Spinal cord (tissue), 9 donors: ENCODE measurements at regions not wholly inside any gene's neighbourhood (a gene's known extent, or its start where the extent isn't known, plus 50 kb on each side); places are given as distances from the start of the nearest gene placed in this dataset.

Experiments
- DNase-seq, 6 donors: peaks; one replicate each; pipeline versions ENCODE4 v3.0.0 to v3.0.0-alpha.2; 2013 to 2015; ENCODE audit warnings: low spot score in 6 of 6, low read depth in 4 of 6
- H3K27ac ChIP-seq: one replicate; pipeline ENCODE4 v1.5.1; 2013; ENCODE audit warnings: low read depth, low read length, control low read depth
- H3K27me3 ChIP-seq: one replicate; pipeline ENCODE4 v1.6.1; 2013; ENCODE audit warnings: low read length; ENCODE audit not compliant: control insufficient read depth, insufficient read depth
- H3K36me3 ChIP-seq: one replicate; pipeline ENCODE4 v1.6.1; 2013; ENCODE audit warnings: low read length; ENCODE audit not compliant: control insufficient read depth, insufficient read depth
- H3K4me1 ChIP-seq: one replicate; pipeline ENCODE4 v1.6.1; 2013; ENCODE audit warnings: low read length; ENCODE audit not compliant: control insufficient read depth, insufficient read depth
- H3K4me3 ChIP-seq: one replicate; pipeline ENCODE4 v1.5.1; 2013; ENCODE audit warnings: low read depth, low read length, control low read depth
- H3K9me3 ChIP-seq: one replicate; pipeline ENCODE4 v1.6.1; 2013; ENCODE audit warnings: low read length; ENCODE audit not compliant: control insufficient read depth, insufficient read depth
- WGBS: methylation state at CpG from one replicate; pipeline ENCODE4 v1.1.5; 2013; ENCODE audit warnings: missing lambda C conversion rate; ENCODE audit not compliant: insufficient coverage; 5-methylcytosine and 5-hydroxymethylcytosine counted together
- donor health status: healthy.

DNA sequence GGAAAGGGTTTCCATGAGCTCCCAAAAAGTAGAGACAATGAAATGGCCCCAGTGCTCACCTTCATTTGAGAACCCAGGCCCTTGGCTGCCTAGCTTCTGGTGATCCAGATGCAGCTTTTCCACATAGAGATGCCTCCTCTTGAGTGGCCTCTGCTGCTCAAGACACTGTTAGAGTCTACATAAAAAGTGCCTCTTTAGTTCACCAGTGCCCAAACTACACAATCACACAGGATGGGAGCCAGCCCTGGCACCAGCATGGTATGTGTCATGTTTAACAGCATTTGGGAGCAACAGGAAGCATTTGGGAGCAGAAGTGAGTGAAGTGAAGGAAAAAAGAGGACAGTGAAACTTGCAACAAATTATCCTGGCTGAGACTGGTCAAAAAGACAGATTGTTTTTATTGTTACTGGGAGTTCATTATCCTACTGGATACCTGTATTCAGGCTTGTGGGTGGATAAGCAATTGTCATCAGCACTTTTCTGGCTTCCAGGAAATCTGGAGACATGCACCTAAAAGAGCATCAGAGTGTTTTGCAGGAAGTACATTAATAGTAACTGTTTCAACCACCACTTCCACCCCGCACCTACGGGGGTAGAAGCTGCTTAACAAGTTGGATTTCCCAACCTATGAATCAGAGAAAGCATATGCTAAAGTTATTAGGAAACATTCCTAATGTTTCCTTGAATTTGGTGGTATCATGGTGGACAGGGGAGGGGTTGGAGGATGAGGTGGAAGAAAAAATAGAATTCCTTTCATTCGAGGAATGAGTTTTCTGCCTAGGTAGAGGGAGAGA, 416.2 kb downstream of the IGSF11 start:
- H3K4me3 ChIP-seq, result no peak overlapping the region
- no peaks in the 10 kb centered on the region for H3K36me3 ChIP-seq
- no peaks in the 10 kb centered on the region for H3K9me3 ChIP-seq
- DNase-seq, result no peak
- H3K4me1 ChIP-seq, result no peaks in the 10 kb centered on the region
- no peak overlapping the region for H3K27ac ChIP-seq
- 13% methylated on average over 1 of the region's 3 CpGs for WGBS
- no peaks in the 10 kb centered on the region for H3K27me3 ChIP-seq

- H3K27me3 ChIP-seq, result no peaks in the 10 kb centered on the region
- H3K4me1 ChIP-seq, result no peaks in the 10 kb centered on the region
- H3K27ac ChIP-seq, result no peak overlapping the region
- 52% methylated on average over 3 of the region's 3 CpGs for WGBS
- no peak overlapping the region for H3K4me3 ChIP-seq
- no peaks in the 10 kb centered on the region for H3K9me3 ChIP-seq
- no peaks in the 10 kb centered on the region for H3K36me3 ChIP-seq
- no peak for DNase-seq
These were observed 408.2 kb downstream of the IGSF11 start for GRCh38 chr3:118626453-118626852.

GRCh38 chr3:118628704-118629341, 405.8 kb downstream of the IGSF11 start:
- H3K27ac ChIP-seq, result no peak overlapping the region
- no peaks in the 10 kb centered on the region for H3K4me1 ChIP-seq
- H3K36me3 ChIP-seq, result no peaks in the 10 kb centered on the region
- peak; percentile 83 to 98 (median 86) for DNase-seq
- WGBS, result 0% methylated on average over 4 of the region's 8 CpGs
- no peaks in the 10 kb centered on the region for H3K9me3 ChIP-seq
- H3K27me3 ChIP-seq, result no peaks in the 10 kb centered on the region
- H3K4me3 ChIP-seq, result no peak overlapping the region

- no peak for DNase-seq
- 67% methylated on average over 1 of the region's 2 CpGs for WGBS
These were observed 404.8 kb downstream of the IGSF11 start for GRCh38 chr3:118629821-118630220.

DNA sequence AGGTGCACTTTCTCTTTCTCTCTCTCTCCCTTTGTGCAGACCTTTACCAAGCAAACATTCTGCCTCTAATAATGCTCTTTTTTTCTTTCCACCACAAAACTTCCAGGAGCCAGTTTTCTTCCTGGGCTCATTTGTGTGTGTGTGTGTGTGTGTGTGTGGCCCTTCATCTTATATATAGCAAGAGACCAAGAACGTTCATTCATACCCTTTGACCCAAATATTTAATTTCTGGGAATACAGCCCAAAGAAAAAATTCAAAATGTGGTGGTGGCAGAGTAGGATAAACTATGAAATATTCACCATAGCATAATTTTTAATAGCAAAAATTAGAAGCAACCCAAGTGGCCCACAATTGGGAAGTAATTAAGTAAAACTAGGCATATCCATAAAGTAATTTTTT, 398.9 kb downstream of the IGSF11 start:
- H3K36me3 ChIP-seq, result no peaks in the 10 kb centered on the region
- no peak for DNase-seq
- no peaks in the 10 kb centered on the region for H3K9me3 ChIP-seq
- no peak overlapping the region for H3K4me3 ChIP-seq
- no peaks in the 10 kb centered on the region for H3K27me3 ChIP-seq
- H3K4me1 ChIP-seq, result no peaks in the 10 kb centered on the region
- H3K27ac ChIP-seq, result no peak overlapping the region
- no CpG with 5 or more reads among the region's 1 CpG for WGBS

More at GRCh38 chr3:118629821-118630220, 404.8 kb downstream of the IGSF11 start:
- Histone ChIP-seq H3K36me3 (no peaks in the 10 kb centered on the region), H3K4me1 (no peaks in the 10 kb centered on the region), H3K4me3 (no peak overlapping the region), H3K9me3 (no peaks in the 10 kb centered on the region), H3K27ac (no peak overlapping the region), H3K27me3 (no peaks in the 10 kb centered on the region)

DNA sequence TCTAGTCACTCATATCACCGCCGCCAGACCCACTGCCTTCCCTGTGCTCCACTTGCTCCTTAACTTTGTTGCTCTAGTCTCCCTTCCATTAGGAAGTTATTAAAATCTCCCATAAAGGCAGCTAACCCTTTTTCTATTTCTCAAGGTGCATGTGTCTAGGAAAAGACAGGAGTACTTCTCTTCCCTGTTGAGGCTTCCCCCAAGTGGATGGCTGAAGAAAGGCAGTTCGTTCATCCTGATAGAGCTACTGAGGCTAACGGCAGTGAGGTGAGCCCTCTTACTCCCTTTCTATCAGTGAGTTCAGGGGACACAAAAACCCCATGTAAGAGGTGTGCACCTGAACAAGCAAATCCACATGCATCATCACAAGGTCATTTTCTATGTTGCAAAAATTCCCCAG, 397.8 kb downstream of the IGSF11 start:
- Histone ChIP-seq H3K36me3 (no peaks in the 10 kb centered on the region), H3K27me3 (no peaks in the 10 kb centered on the region), H3K4me3 (no peak overlapping the region), H3K27ac (no peak overlapping the region), H3K9me3 (no peaks in the 10 kb centered on the region), H3K4me1 (peaks cover 4% of the 10 kb centered on the region)
- WGBS, result 88% methylated on average over 2 of the region's 4 CpGs
- DNase-seq, result peak in 1 of 6 donors; percentile 52

- Histone ChIP-seq H3K4me1 (peaks cover 4% of the 10 kb centered on the region), H3K27ac (no peak overlapping the region), H3K36me3 (no peaks in the 10 kb centered on the region), H3K27me3 (no peaks in the 10 kb centered on the region), H3K4me3 (no peak overlapping the region), H3K9me3 (no peaks in the 10 kb centered on the region)
- peak in 1 of 6 donors; percentile 44 for DNase-seq
- WGBS, result 91% methylated on average over 7 of the region's 9 CpGs
These were observed 396.8 kb downstream of the IGSF11 start for GRCh38 chr3:118637846-118638245.

- Histone ChIP-seq H3K27me3 (no peaks in the 10 kb centered on the region), H3K36me3 (no peaks in the 10 kb centered on the region), H3K4me1 (peaks cover 4% of the 10 kb centered on the region), H3K27ac (no peak overlapping the region), H3K4me3 (no peak overlapping the region), H3K9me3 (no peaks in the 10 kb centered on the region)
- peak; percentile 56 to 99 (median 81) for DNase-seq
- WGBS, result 3% methylated on average over 3 of the region's 4 CpGs
These were observed 393.0 kb downstream of the IGSF11 start for GRCh38 chr3:118641608-118642007.

GRCh38 chr3:118671192-118671591, 363.5 kb downstream of the IGSF11 start:
- Histone ChIP-seq H3K4me1 (no peaks in the 10 kb centered on the region), H3K27me3 (no peaks in the 10 kb centered on the region), H3K36me3 (no peaks in the 10 kb centered on the region), H3K4me3 (no peak overlapping the region), H3K9me3 (no peaks in the 10 kb centered on the region), H3K27ac (no peak overlapping the region)
- no peak for DNase-seq
- 20% methylated on average over 1 of the region's 2 CpGs for WGBS

DNA sequence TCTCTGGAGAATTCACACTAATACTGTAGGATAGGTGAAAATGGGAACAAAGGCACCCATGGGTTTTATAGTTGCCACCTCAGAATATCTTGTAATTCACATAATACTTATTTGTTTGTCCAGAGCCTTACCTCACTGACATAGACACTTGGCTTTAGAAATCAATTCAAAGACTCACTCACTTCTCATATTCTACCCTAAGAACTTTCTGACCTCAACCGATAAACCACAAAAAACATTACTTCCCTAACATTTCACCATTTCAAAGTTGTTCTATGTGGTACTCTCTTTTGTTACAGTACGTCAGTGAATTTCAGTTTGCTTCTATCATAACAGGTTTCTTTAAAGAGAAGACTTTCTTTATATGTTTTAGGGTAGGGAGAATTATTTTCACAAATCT, 359.3 kb downstream of the IGSF11 start:
- H3K9me3 ChIP-seq, result no peaks in the 10 kb centered on the region

More for the DNA sequence above, 359.3 kb downstream of the IGSF11 start:
- no peaks in the 10 kb centered on the region for H3K27me3 ChIP-seq
- no CpG with 5 or more reads among the region's 2 CpGs for WGBS
- DNase-seq, result no peak
- H3K4me3 ChIP-seq, result no peak overlapping the region
- no peaks in the 10 kb centered on the region for H3K36me3 ChIP-seq
- no peak overlapping the region for H3K27ac ChIP-seq
- no peaks in the 10 kb centered on the region for H3K4me1 ChIP-seq
